Loucy (cell line): ENCODE measurements at regions not wholly inside any gene's neighbourhood (a gene's known extent, or its start where the extent isn't known, plus 50 kb on each side); places are given as distances from the start of the nearest gene placed in this dataset.
"Not testable (repeated sequence)": the region's sequence is repeated elsewhere in the genome, so short reads cannot be mapped to it uniquely, and the experiment has no call there.

Experiments
- EZH2phosphoT487 ChIP-seq: fragments of 200-600 bp; IDR thresholded peaks from 2 replicates; pipeline ENCODE4 v1.6.1; 2018; ENCODE audit warnings: antibody characterized with exemption, mild to moderate bottlenecking, moderate library complexity, borderline replicate concordance
- TF ChIP-seq, protein P1 (sequence below): fragments of 200-600 bp; sonication (generic); conservative IDR thresholded peaks from 2 replicates; pipeline ENCODE4 v1.5.1; 2014; ENCODE audit warnings: mild to moderate bottlenecking, antibody characterized with exemption, low read length

DNA sequence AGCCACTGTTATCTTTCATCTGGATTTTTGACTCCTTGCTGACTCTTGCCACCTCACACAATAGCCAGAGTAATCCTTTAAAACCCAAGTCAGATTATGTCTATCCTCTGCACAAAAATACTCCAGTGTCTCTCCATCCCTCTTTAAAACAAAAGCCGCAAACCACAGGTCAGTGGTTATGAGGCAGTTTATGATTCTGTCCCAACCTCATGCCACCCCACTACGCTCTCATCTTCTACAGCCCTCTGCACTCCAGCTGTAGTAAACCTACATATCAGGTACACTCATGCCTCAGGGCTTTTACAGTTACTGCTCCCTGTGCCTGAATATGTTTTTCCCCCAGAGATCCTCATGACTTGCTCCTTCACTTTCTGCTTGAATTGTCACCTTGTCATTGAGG lies 113.6 kb downstream of the PRR15 start:
- TF ChIP-seq, protein P1, sequence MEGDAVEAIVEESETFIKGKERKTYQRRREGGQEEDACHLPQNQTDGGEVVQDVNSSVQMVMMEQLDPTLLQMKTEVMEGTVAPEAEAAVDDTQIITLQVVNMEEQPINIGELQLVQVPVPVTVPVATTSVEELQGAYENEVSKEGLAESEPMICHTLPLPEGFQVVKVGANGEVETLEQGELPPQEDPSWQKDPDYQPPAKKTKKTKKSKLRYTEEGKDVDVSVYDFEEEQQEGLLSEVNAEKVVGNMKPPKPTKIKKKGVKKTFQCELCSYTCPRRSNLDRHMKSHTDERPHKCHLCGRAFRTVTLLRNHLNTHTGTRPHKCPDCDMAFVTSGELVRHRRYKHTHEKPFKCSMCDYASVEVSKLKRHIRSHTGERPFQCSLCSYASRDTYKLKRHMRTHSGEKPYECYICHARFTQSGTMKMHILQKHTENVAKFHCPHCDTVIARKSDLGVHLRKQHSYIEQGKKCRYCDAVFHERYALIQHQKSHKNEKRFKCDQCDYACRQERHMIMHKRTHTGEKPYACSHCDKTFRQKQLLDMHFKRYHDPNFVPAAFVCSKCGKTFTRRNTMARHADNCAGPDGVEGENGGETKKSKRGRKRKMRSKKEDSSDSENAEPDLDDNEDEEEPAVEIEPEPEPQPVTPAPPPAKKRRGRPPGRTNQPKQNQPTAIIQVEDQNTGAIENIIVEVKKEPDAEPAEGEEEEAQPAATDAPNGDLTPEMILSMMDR, result not testable (repeated sequence)
- TF ChIP-seq EZH2phosphoT487, result not testable (repeated sequence)
